GM12892 (cell line): ENCODE measurements at regions not wholly inside any gene's neighbourhood (a gene's known extent, or its start where the extent isn't known, plus 50 kb on each side); places are given as distances from the start of the nearest gene placed in this dataset.

Source experiments
- POLR2A ChIP-seq: IDR thresholded peaks from 2 replicates; pipeline ENCODE4 v1.6.1; 2011; ENCODE audit warnings: low read depth, low read length, control low read depth
- POLR2AphosphoS5 ChIP-seq: IDR thresholded peaks from 2 replicates; pipeline ENCODE4 v1.6.1; 2011; ENCODE audit warnings: low read depth, low read length, control low read depth

- TF ChIP-seq POLR2A: no peak
- TF ChIP-seq POLR2AphosphoS5: no peak
Measured at GRCh38 chr9:108182950-108183381, 672.8 kb downstream of the ACTL7B start.
